HFF-Myc (cell line): ENCODE measurements at regions not wholly inside any gene's neighbourhood (a gene's known extent, or its start where the extent isn't known, plus 50 kb on each side); places are given as distances from the start of the nearest gene placed in this dataset.

Experiments used
- DNase-seq: peaks from one replicate; pipeline ENCODE4 v3.0.0-alpha.2; 2011; ENCODE audit warnings: low read depth; ENCODE audit errors: extremely low read depth
- H3K4me3 ChIP-seq: replicated peaks from 2 replicates; pipeline ENCODE4 v1.5.1; 2011; ENCODE audit warnings: low read depth, mild to moderate bottlenecking, control low read depth, low read length
- TF ChIP-seq, protein P1 (sequence below): IDR thresholded peaks from 2 replicates; pipeline ENCODE4 v1.5.1; 2012; ENCODE audit warnings: mild to moderate bottlenecking, low read depth, low read length, control low read depth; ENCODE audit errors: missing control alignments

GRCh38 chr5:123949043-123949804 is 437.2 kb downstream of the CSNK1G3 start:
- no peak for DNase-seq
- no peak overlapping the region for H3K4me3 ChIP-seq

GRCh38 chr5:123947797-123948196 is 435.8 kb downstream of the CSNK1G3 start:
- TF ChIP-seq, protein P1, sequence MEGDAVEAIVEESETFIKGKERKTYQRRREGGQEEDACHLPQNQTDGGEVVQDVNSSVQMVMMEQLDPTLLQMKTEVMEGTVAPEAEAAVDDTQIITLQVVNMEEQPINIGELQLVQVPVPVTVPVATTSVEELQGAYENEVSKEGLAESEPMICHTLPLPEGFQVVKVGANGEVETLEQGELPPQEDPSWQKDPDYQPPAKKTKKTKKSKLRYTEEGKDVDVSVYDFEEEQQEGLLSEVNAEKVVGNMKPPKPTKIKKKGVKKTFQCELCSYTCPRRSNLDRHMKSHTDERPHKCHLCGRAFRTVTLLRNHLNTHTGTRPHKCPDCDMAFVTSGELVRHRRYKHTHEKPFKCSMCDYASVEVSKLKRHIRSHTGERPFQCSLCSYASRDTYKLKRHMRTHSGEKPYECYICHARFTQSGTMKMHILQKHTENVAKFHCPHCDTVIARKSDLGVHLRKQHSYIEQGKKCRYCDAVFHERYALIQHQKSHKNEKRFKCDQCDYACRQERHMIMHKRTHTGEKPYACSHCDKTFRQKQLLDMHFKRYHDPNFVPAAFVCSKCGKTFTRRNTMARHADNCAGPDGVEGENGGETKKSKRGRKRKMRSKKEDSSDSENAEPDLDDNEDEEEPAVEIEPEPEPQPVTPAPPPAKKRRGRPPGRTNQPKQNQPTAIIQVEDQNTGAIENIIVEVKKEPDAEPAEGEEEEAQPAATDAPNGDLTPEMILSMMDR: no peak
- H3K4me3 ChIP-seq: no peak overlapping the region
- no peak for DNase-seq

More at GRCh38 chr5:123949043-123949804, 437.2 kb downstream of the CSNK1G3 start:
- TF ChIP-seq, protein P1: no peak

- H3K4me3 ChIP-seq: no peak overlapping the region
- DNase-seq: no peak
- TF ChIP-seq, protein P1: no peak
Observed at GRCh38 chr5:123945548-123945947, 433.6 kb downstream of the CSNK1G3 start.

- no peak for DNase-seq
- no peak overlapping the region for H3K4me3 ChIP-seq
- TF ChIP-seq, protein P1: no peak
Observed at GRCh38 chr5:123943151-123943550, 431.2 kb downstream of the CSNK1G3 start.

GRCh38 chr5:123940416-123940815 is 428.4 kb downstream of the CSNK1G3 start:
- TF ChIP-seq, protein P1: no peak
- DNase-seq: no peak
- no peak overlapping the region for H3K4me3 ChIP-seq

DNA sequence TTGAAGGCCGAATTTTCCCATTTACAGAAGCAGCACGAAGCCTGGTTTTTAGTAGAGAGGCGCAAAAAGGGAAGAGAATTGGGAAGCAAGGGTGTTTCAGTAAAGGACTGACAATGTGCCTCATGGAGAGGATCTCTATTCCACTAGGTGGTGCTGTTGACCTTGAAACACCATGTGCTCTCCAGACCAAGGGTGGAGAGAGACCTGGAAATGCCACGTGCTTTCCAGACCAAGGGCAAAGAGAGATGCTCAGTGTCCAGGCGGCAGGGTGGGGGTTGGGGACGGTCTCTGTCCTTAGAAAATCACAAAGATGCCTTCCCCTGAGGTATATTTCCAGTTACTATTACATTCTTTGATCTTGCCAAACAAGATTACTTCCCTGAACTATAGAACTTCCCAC is 425.3 kb downstream of the CSNK1G3 start:
- no peak overlapping the region for H3K4me3 ChIP-seq
- TF ChIP-seq, protein P1: peak; percentile 44
- peak; percentile 40 for DNase-seq
